OCI-LY7 (cell line): ENCODE measurements at regions not wholly inside any gene's neighbourhood (a gene's known extent, or its start where the extent isn't known, plus 50 kb on each side); places are given as distances from the start of the nearest gene placed in this dataset.
"Not testable (repeated sequence)": the region's sequence is repeated elsewhere in the genome, so short reads cannot be mapped to it uniquely, and the experiment has no call there.

Source experiments
- BruUV-seq: library from RNA; stranded (reverse); fragments of 400-500 nt; replicated peaks from 2 replicates; lab custom pipeline; 2021; lab: Mats Ljungman, UMichigan
- CTCF ChIA-PET: fragments of 300-600 bp; sonication (Branson Sonifier 250); formaldehyde crosslinking; loops from one replicate; lab custom pipeline; 2022; ENCODE audit warnings: antibody characterized with exemption; ENCODE audit not compliant: unreplicated experiment; lab: Charles Lee
- POLR2A ChIA-PET: fragments of 300-600 bp; sonication (Branson Sonifier 250); formaldehyde crosslinking; loops from one replicate; lab custom pipeline; 2022; ENCODE audit warnings: antibody characterized with exemption; lab: Charles Lee
- DNase-seq: peaks from one replicate; pipeline ENCODE4 v3.0.0-alpha.2; 2015; ENCODE audit warnings: low spot score
- H2AFZ ChIP-seq: fragments of 200-600 bp; sonication (generic), shearing (Covaris generic); 2 replicates; pipeline ENCODE4 v1.6.1; 2014; ENCODE audit warnings: mild to moderate bottlenecking, antibody characterized with exemption, low read length, moderate library complexity
- H3K27ac ChIP-seq: fragments of 200-600 bp; sonication (generic); 2 replicates; pipeline ENCODE4 v1.5.1; 2014; ENCODE audit warnings: mixed run types, low read depth, mild to moderate bottlenecking, moderate library complexity, low read length, inconsistent platforms; ENCODE audit not compliant: poor library complexity, severe bottlenecking
- H3K36me3 ChIP-seq: fragments of 200-600 bp; sonication (generic); 2 replicates; pipeline ENCODE4 v1.6.1; 2014; ENCODE audit warnings: mild to moderate bottlenecking, antibody characterized with exemption, low read length, moderate library complexity, mixed read lengths; ENCODE audit not compliant: insufficient read depth
- H3K4me1 ChIP-seq: fragments of 200-600 bp; sonication (generic); 2 replicates; pipeline ENCODE4 v1.5.1; 2014; ENCODE audit warnings: mild to moderate bottlenecking, low read length; ENCODE audit not compliant: insufficient read depth, poor library complexity, severe bottlenecking
- H3K4me2 ChIP-seq: fragments of 200-600 bp; sonication (generic); 2 replicates; pipeline ENCODE4 v1.6.1; 2014; ENCODE audit warnings: mild to moderate bottlenecking, low read length
- H3K4me3 ChIP-seq: fragments of 200-600 bp; sonication (generic); 2 replicates; pipeline ENCODE4 v1.5.1; 2014; ENCODE audit warnings: mild to moderate bottlenecking, low read depth, low read length; ENCODE audit not compliant: poor library complexity, severe bottlenecking
- H3K79me2 ChIP-seq: fragments of 200-600 bp; sonication (generic); 2 replicates; pipeline ENCODE4 v1.6.1; 2016; ENCODE audit warnings: low read depth, mild to moderate bottlenecking, low read length, moderate library complexity, mixed read lengths; ENCODE audit not compliant: insufficient read depth
- H3K9me2 ChIP-seq: fragments of 200-600 bp; sonication (generic); 2 replicates; pipeline ENCODE4 v1.6.1; 2016; ENCODE audit warnings: mild to moderate bottlenecking, low read length, mixed read lengths; ENCODE audit not compliant: insufficient read depth
- H3K9me3 ChIP-seq: fragments of 200-600 bp; sonication (generic); 2 replicates; pipeline ENCODE4 v1.6.1; 2014; ENCODE audit warnings: mild to moderate bottlenecking, mixed run types, low read length, mixed read lengths
- H4K20me1 ChIP-seq: fragments of 200-600 bp; sonication (generic); 2 replicates; pipeline ENCODE4 v1.6.1; 2014; ENCODE audit warnings: mild to moderate bottlenecking, antibody characterized with exemption, low read length, moderate library complexity, mixed read lengths; ENCODE audit not compliant: insufficient read depth
- CTCF ChIP-seq: fragments of 200-600 bp; sonication (generic); conservative IDR thresholded peaks from 2 replicates; pipeline ENCODE4 v1.5.1; 2014; ENCODE audit warnings: mild to moderate bottlenecking, antibody characterized with exemption, low read length, moderate library complexity, mixed read lengths
- EZH2phosphoT487 ChIP-seq: fragments of 200-600 bp; sonication (generic); IDR thresholded peaks from 2 replicates; pipeline ENCODE4 v1.6.1; 2018; ENCODE audit warnings: low read depth, borderline replicate concordance, mild to moderate bottlenecking, mixed run types, antibody characterized with exemption, low read length, moderate library complexity, mixed read lengths
- intact Hi-C: fragments of 100-400 bp; cut with micrococcal nuclease; formaldehyde crosslinking; loops from one replicate; pipeline ENCODE4 v1.10.0; 2022; ENCODE audit not compliant: unreplicated experiment

GRCh38 chr13:94851576-94851975 lies 139.2 kb upstream of the SOX21 start:
- Histone ChIP-seq H3K9me2 (no peaks in the 10 kb centered on the region), H3K27ac (no peak overlapping the region), H3K79me2 (no peaks in the 10 kb centered on the region), H3K4me1 (no peaks in the 10 kb centered on the region), H2AFZ (no peak overlapping the region), H4K20me1 (no peaks in the 10 kb centered on the region), H3K9me3 (no peaks in the 10 kb centered on the region), H3K36me3 (no peaks in the 10 kb centered on the region), H3K4me2 (no peak overlapping the region), H3K4me3 (no peak overlapping the region)
- TF ChIP-seq EZH2phosphoT487 (no peak), CTCF (no peak)
- DNase-seq, result no peak
- POLR2A ChIA-PET, result no interaction called here
- intact Hi-C loops, result no loop called here
- no TSS peak for BruUV-seq
- CTCF ChIA-PET, result no interaction called here

DNA sequence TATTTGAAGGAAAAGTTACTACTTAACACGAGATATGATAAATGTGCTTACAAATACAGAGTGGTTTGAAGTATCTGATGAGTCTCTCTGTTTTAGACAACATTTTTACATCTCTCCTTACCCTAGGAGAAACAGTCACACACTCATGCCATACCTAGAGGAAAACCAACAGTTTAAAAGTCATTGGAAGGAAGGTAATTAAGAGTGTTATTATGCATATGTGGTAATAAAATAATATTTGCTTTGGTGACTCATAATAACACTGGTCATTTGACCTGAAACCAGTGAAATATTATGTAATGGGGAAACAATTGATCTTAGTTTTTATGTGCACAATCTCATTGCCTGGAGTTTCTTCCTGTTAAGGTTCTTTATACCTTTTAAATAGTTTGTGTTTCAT lies 136.9 kb upstream of the SOX21 start:
- Histone ChIP-seq H3K79me2 (no peaks in the 10 kb centered on the region), H4K20me1 (no peaks in the 10 kb centered on the region), H2AFZ (no peak overlapping the region), H3K27ac (no peak overlapping the region), H3K4me2 (no peak overlapping the region), H3K4me3 (no peak overlapping the region), H3K36me3 (no peaks in the 10 kb centered on the region), H3K9me3 (no peaks in the 10 kb centered on the region), H3K4me1 (no peaks in the 10 kb centered on the region), H3K9me2 (no peaks in the 10 kb centered on the region)
- CTCF ChIA-PET, result no interaction called here
- no peak for DNase-seq
- POLR2A ChIA-PET, result no interaction called here
- TF ChIP-seq EZH2phosphoT487 (no peak), CTCF (no peak)
- intact Hi-C loops, result no loop called here
- no TSS peak for BruUV-seq

GRCh38 chr13:94842901-94843300 lies 130.6 kb upstream of the SOX21 start:
- H3K4me3 ChIP-seq, result no peak overlapping the region

DNA sequence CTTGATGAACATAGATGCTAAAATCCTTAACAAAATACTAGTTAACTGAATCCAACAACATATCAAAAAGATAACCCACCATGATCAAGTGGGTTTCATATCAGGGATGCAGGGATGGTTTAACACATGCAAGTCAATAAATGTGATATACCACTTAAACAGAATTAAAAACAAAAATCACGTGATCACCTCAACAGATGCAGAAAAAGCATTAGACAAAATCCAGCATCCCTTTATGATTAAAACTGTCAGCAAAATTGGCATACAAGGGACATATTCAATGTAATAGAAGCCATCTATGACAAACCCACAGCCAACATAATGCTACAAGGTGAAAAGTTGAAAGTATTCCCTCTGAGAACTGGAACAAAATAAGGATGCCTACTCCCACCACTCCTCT lies 124.7 kb upstream of the SOX21 start:
- H3K79me2 ChIP-seq, H2AFZ ChIP-seq, H3K9me3 ChIP-seq, BruUV-seq, H3K4me2 ChIP-seq, H3K9me2 ChIP-seq, H3K27ac ChIP-seq, H3K36me3 ChIP-seq, DNase-seq, POLR2A ChIA-PET, CTCF ChIA-PET, H4K20me1 ChIP-seq, intact Hi-C loops, H3K4me3 ChIP-seq, H3K4me1 ChIP-seq: not testable (repeated sequence)

More at GRCh38 chr13:94842901-94843300, 130.6 kb upstream of the SOX21 start:
- DNase-seq, result no peak
- no peak overlapping the region for H3K4me2 ChIP-seq
- no peaks in the 10 kb centered on the region for H3K9me2 ChIP-seq
- no peaks in the 10 kb centered on the region for H3K4me1 ChIP-seq
- H3K27ac ChIP-seq, result no peak overlapping the region
- H3K36me3 ChIP-seq, result no peaks in the 10 kb centered on the region
- H2AFZ ChIP-seq, result no peak overlapping the region
- CTCF ChIA-PET, result no interaction called here
- no TSS peak for BruUV-seq
- no peaks in the 10 kb centered on the region for H3K79me2 ChIP-seq
- no peaks in the 10 kb centered on the region for H4K20me1 ChIP-seq
- intact Hi-C loops, result no loop called here
- POLR2A ChIA-PET, result interaction anchor here (0.6 kb wide), 1 partner anchor 137 kb away, joined by 3 read pairs; no protein-coding TSS in a partner anchor
- TF ChIP-seq CTCF (no peak), EZH2phosphoT487 (no peak)
- H3K9me3 ChIP-seq, result no peaks in the 10 kb centered on the region
